H1 (cell line): ENCODE measurements at regions not wholly inside any gene's neighbourhood (a gene's known extent, or its start where the extent isn't known, plus 50 kb on each side); places are given as distances from the start of the nearest gene placed in this dataset.

Experiments
- CTCF ChIA-PET: fragments of 300-600 bp; sonication (Branson Sonifier 250); formaldehyde crosslinking; loops from one replicate; lab custom pipeline; 2021; ENCODE audit not compliant: partially characterized antibody; lab: Charles Lee
- POLR2A ChIA-PET: fragments of 300-600 bp; sonication (Branson Sonifier 250); formaldehyde crosslinking; loops from one replicate; lab custom pipeline; 2021; ENCODE audit warnings: inconsistent platforms; ENCODE audit not compliant: partially characterized antibody; lab: Charles Lee
- DNase-seq, 2 experiments: peaks; one replicate each; pipeline versions ENCODE4 v3.0.0 to v3.0.0-alpha.2; 2010 to 2022; ENCODE audit warnings: low spot score in 2 of 2, low read depth in 1 of 2, mixed read lengths in 1 of 2
- FAIRE-seq: peaks from 2 replicates; lab custom pipeline; 2011; peaks lifted over from hg19 to GRCh38; lab: Jason Lieb, UNC
- H2AFZ ChIP-seq: 2 replicates; pipeline ENCODE4 v1.8.1; 2012; ENCODE audit warnings: low read length, inconsistent platforms
- H2AK5ac ChIP-seq: 2 replicates; pipeline ENCODE4 v1.6.1; 2013; ENCODE audit warnings: low read depth, low read length
- H2BK120ac ChIP-seq: replicated peaks from 2 replicates; pipeline ENCODE3; 2013; ENCODE audit warnings: low read depth, low read length, inconsistent platforms
- H2BK12ac ChIP-seq: 2 replicates; pipeline ENCODE4 v1.6.1; 2013; ENCODE audit warnings: low read depth, low read length
- H2BK15ac ChIP-seq: 2 replicates; pipeline ENCODE4 v1.6.1; 2013; ENCODE audit warnings: low read length
- H2BK20ac ChIP-seq: 2 replicates; pipeline ENCODE4 v1.6.1; 2013; ENCODE audit warnings: low read length
- H2BK5ac ChIP-seq: 2 replicates; pipeline ENCODE4 v1.6.1; 2013; ENCODE audit warnings: low read depth, low read length
- H3K14ac ChIP-seq: 2 replicates; pipeline ENCODE4 v1.6.1; 2013; ENCODE audit warnings: inconsistent platforms; ENCODE audit not compliant: insufficient read length
- H3K18ac ChIP-seq: 2 replicates; pipeline ENCODE4 v1.6.1; 2013; ENCODE audit warnings: low read length; ENCODE audit errors: extremely low read depth
- H3K23ac ChIP-seq: 2 replicates; pipeline ENCODE4 v1.6.1; 2013; ENCODE audit warnings: inconsistent platforms; ENCODE audit not compliant: insufficient read length
- H3K23me2 ChIP-seq: 2 replicates; pipeline ENCODE4 v1.6.1; 2013; ENCODE audit warnings: low read depth, low read length
- H3K27ac ChIP-seq: 2 replicates; pipeline ENCODE4 v1.6.1; 2011; ENCODE audit warnings: low read depth, low read length, inconsistent platforms
- H3K27me3 ChIP-seq, 4 experiments: replicated peaks in 1 of 4; 1 replicate in 1 of 4; 2 replicates in 3 of 4; pipeline versions ENCODE4 v1.6.1 to v1.8.1; 2011 to 2013; ENCODE audit warnings: low read length in 3 of 4, mild to moderate bottlenecking in 3 of 4, inconsistent platforms in 2 of 4, mixed read lengths in 2 of 4, moderate library complexity in 1 of 4; ENCODE audit not compliant: control insufficient read depth in 3 of 4, insufficient read depth in 3 of 4; ENCODE audit errors: extremely low read depth in 1 of 4
- H3K36me3 ChIP-seq, 4 experiments: 2 replicates each; pipeline versions ENCODE4 v1.6.1 to v1.8.1; 2011 to 2013; ENCODE audit warnings: mild to moderate bottlenecking in 4 of 4, low read length in 3 of 4, moderate library complexity in 2 of 4, control low read depth in 1 of 4, inconsistent platforms in 1 of 4; ENCODE audit not compliant: insufficient read depth in 4 of 4, control insufficient read depth in 2 of 4
- H3K4ac ChIP-seq: replicated peaks from 2 replicates; pipeline ENCODE3; 2013; ENCODE audit warnings: low read length, low read depth, mixed read lengths, inconsistent platforms; ENCODE audit not compliant: insufficient read length
- H3K4me1 ChIP-seq, 4 experiments: replicated peaks in 1 of 4; 1 replicate in 1 of 4; 2 replicates in 3 of 4; pipeline versions ENCODE4 v1.6.1 to v1.8.1; 2011 to 2013; ENCODE audit warnings: low read length in 3 of 4, inconsistent platforms in 2 of 4, mixed read lengths in 1 of 4; ENCODE audit not compliant: insufficient read depth in 4 of 4, control insufficient read depth in 3 of 4
- H3K4me2 ChIP-seq, 2 experiments: 2 replicates each; pipeline versions ENCODE4 v1.6.1 to v1.8.1; 2011 to 2013; ENCODE audit warnings: low read depth in 2 of 2, low read length in 2 of 2, control low read depth in 1 of 2, inconsistent platforms in 1 of 2, mild to moderate bottlenecking in 1 of 2; ENCODE audit not compliant: insufficient read depth in 1 of 2
- H3K4me3 ChIP-seq, 4 experiments: fragments of 200-600, 300-600 bp in 1 of 4; sonication (generic), shearing (Covaris generic), sonication (Bioruptor Twin) in 1 of 4; 2 replicates each; pipeline versions ENCODE4 v1.5.1 to v1.8.1; 2011 to 2016; ENCODE audit warnings: low read length in 4 of 4, low read depth in 3 of 4, control low read depth in 2 of 4, inconsistent platforms in 2 of 4, mild to moderate bottlenecking in 2 of 4, mixed read lengths in 1 of 4, moderate library complexity in 1 of 4; ENCODE audit not compliant: insufficient read depth in 2 of 4; ENCODE audit errors: extremely low read depth in 1 of 4
- H3K56ac ChIP-seq: replicated peaks from 2 replicates; pipeline ENCODE3; 2013; ENCODE audit warnings: low read depth, mild to moderate bottlenecking, mixed read lengths, low read length, inconsistent platforms; ENCODE audit not compliant: insufficient read length
- H3K79me1 ChIP-seq: 2 replicates; pipeline ENCODE4 v1.6.1; 2013; ENCODE audit warnings: low read depth, low read length, control low read depth
- H3K79me2 ChIP-seq, 2 experiments: 2 replicates each; pipeline versions ENCODE4 v1.6.1 to v1.8.1; 2012 to 2013; ENCODE audit warnings: low read length in 2 of 2, mild to moderate bottlenecking in 2 of 2, inconsistent platforms in 1 of 2; ENCODE audit not compliant: insufficient read depth in 2 of 2, control insufficient read depth in 1 of 2
- H3K9ac ChIP-seq, 4 experiments: replicated peaks in 1 of 4; 1 replicate in 1 of 4; 2 replicates in 3 of 4; pipeline versions ENCODE4 v1.6.1 to v1.8.1; 2011 to 2013; ENCODE audit warnings: low read depth in 3 of 4, low read length in 3 of 4, control low read depth in 2 of 4, mild to moderate bottlenecking in 2 of 4, moderate library complexity in 2 of 4, inconsistent platforms in 1 of 4; ENCODE audit errors: extremely low read depth in 1 of 4
- H3K9me3 ChIP-seq, 2 experiments: 2 replicates each; pipeline versions ENCODE4 v1.6.1 to v1.8.1; 2012 to 2013; ENCODE audit warnings: mild to moderate bottlenecking in 2 of 2, moderate library complexity in 2 of 2, control low read depth in 1 of 2, inconsistent platforms in 1 of 2, low read depth in 1 of 2, low read length in 1 of 2, mixed read lengths in 1 of 2; ENCODE audit not compliant: insufficient read depth in 2 of 2
- H4K20me1 ChIP-seq, 2 experiments: replicated peaks in 1 of 2; 2 replicates each; pipeline versions ENCODE3 to v1.8.1; 2011 to 2013; ENCODE audit warnings: inconsistent platforms in 2 of 2, low read length in 2 of 2, mild to moderate bottlenecking in 1 of 2; ENCODE audit not compliant: insufficient read depth in 2 of 2, control insufficient read depth in 1 of 2
- H4K5ac ChIP-seq: 2 replicates; pipeline ENCODE4 v1.6.1; 2013; ENCODE audit warnings: low read length, low read depth, mixed read lengths, inconsistent platforms; ENCODE audit not compliant: insufficient read length
- H4K8ac ChIP-seq: 2 replicates; pipeline ENCODE4 v1.8.0; 2013; ENCODE audit warnings: mild to moderate bottlenecking, moderate library complexity, low read length, inconsistent platforms; ENCODE audit not compliant: insufficient read depth; ENCODE audit errors: extremely low read depth
- H4K91ac ChIP-seq: replicated peaks from 2 replicates; pipeline ENCODE3; 2013; ENCODE audit warnings: low read length, mixed read lengths, inconsistent platforms; ENCODE audit not compliant: insufficient read length
- CEBPB ChIP-seq: IDR thresholded peaks from 2 replicates; pipeline ENCODE4 v1.6.1; 2012; ENCODE audit warnings: low read depth, low read length
- EGR1 ChIP-seq: IDR thresholded peaks from 2 replicates; pipeline ENCODE4 v1.6.1; 2011; ENCODE audit warnings: low read depth, low read length, borderline replicate concordance
- MAFK ChIP-seq: IDR thresholded peaks from 2 replicates; pipeline ENCODE4 v1.6.1; 2012; ENCODE audit warnings: low read depth, mild to moderate bottlenecking, improper control_type of control experiment, low read length
- NANOG ChIP-seq: IDR thresholded peaks from 2 replicates; pipeline ENCODE4 v1.6.1; 2011; ENCODE audit warnings: low read length, low read depth, mild to moderate bottlenecking, inconsistent platforms; ENCODE audit not compliant: insufficient read depth, poor library complexity, severe bottlenecking
- RBBP5 ChIP-seq: IDR thresholded peaks from 2 replicates; pipeline ENCODE4 v1.7.1; 2012; ENCODE audit warnings: low read depth, mild to moderate bottlenecking, inconsistent platforms, low read length, moderate library complexity, borderline replicate concordance
- RNF2 ChIP-seq: fragments of 200-900, 300-1000 bp; sonication (generic); IDR thresholded peaks from 2 replicates; pipeline ENCODE4 v1.7.1; 2016; ENCODE audit warnings: borderline replicate concordance, low read depth, mild to moderate bottlenecking, antibody characterized with exemption, low read length; ENCODE audit not compliant: poor library complexity, severe bottlenecking; ENCODE audit errors: missing control alignments
- SIRT6 ChIP-seq: IDR thresholded peaks from one replicate; pipeline ENCODE4 v1.7.1; 2012; ENCODE audit warnings: low read length, inconsistent platforms
- USF2 ChIP-seq: IDR thresholded peaks from 2 replicates; pipeline ENCODE4 v1.6.1; 2011; ENCODE audit warnings: low read length, improper control_type of control experiment
- WGBS, 2 experiments: shearing (Covaris generic) in 1 of 2; methylation state at CpG; one replicate each; pipeline versions ENCODE4 v1.1.6 to v1.1.7; 2013 to 2015; ENCODE audit warnings: low lambda C conversion rate in 2 of 2, mixed read lengths in 2 of 2, inconsistent platforms in 1 of 2, low coverage in 1 of 2, missing lambda C conversion rate in 1 of 2; ENCODE audit not compliant: insufficient replicate concordance in 2 of 2, insufficient coverage in 1 of 2, insufficient read length in 1 of 2; ENCODE audit errors: extremely low coverage in 1 of 2, missing lambda C conversion rate in 1 of 2; 5-methylcytosine and 5-hydroxymethylcytosine counted together
- TF ChIP-seq, protein P1 (sequence below): IDR thresholded peaks from 2 replicates; pipeline ENCODE4 v1.6.1; 2012; ENCODE audit warnings: low read length, inconsistent platforms

DNA sequence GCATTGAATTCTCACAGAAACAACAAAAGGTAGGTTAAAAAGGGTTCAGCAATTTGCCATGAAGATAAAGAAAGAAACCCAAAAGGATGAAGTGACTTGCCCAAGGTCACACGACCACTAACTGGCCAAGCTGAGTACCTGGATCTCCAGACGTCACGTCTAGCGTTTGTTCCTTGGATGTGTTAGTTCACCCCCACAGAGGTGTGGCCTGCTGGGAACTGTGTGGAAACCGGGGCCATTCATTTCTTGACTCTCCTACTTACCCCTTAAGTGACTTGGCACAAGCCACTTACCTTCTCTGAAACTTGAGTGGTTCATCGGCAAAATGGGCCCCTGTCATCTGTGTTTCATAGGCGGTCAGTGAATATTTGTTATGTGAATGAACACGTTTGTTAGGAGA lies 244.3 kb upstream of the SLCO3A1 start:
- H3K27me3 ChIP-seq = 0 out of 7 replicates have a peak, but pooled peaks cover 0 to 2% (median 0%) of the 10 kb centered on the region in 4 experiments
- no peak overlapping the region for H3K4me2 ChIP-seq
- no peaks in the 10 kb centered on the region for H3K9me3 ChIP-seq
- H3K4me1 ChIP-seq = no peaks in the 10 kb centered on the region
- no peak overlapping the region for H3K9ac ChIP-seq
- no peak overlapping the region for H2AK5ac ChIP-seq
- no peak overlapping the region for H4K5ac ChIP-seq
- FAIRE-seq (no peak), DNase-seq (no peak)
- H3K56ac ChIP-seq = no peak overlapping the region
- no peak overlapping the region for H2AFZ ChIP-seq
- no peak overlapping the region for H3K27ac ChIP-seq
- H3K14ac ChIP-seq = no peak overlapping the region
- no peak overlapping the region for H3K23ac ChIP-seq
- no peak overlapping the region for H2BK5ac ChIP-seq
- H3K36me3 ChIP-seq = no peaks in the 10 kb centered on the region
- CTCF ChIA-PET = interaction anchor here (1.0 to 1.1 kb wide), 2 partner anchors 19 to 58 kb away, joined by 3 read pairs; no protein-coding TSS in a partner anchor
- no peak overlapping the region for H2BK12ac ChIP-seq
- no peak overlapping the region for H4K8ac ChIP-seq
- POLR2A ChIA-PET = no interaction called here
- no peak overlapping the region for H3K4me3 ChIP-seq
- no peaks in the 10 kb centered on the region for H3K79me1 ChIP-seq
- no peak overlapping the region for H2BK20ac ChIP-seq
- no peak overlapping the region for H4K91ac ChIP-seq
- no peak overlapping the region for H3K18ac ChIP-seq
- no peak overlapping the region for H2BK15ac ChIP-seq
- no peaks in the 10 kb centered on the region for H3K23me2 ChIP-seq
- no peak overlapping the region for H3K4ac ChIP-seq
- no peaks in the 10 kb centered on the region for H4K20me1 ChIP-seq
- H2BK120ac ChIP-seq = no peak overlapping the region
- no peaks in the 10 kb centered on the region for H3K79me2 ChIP-seq
- 79% methylated on average over 8 of the region's 8 CpGs; no CpG with 5 or more reads in 1 of the 2 experiments for WGBS, 2 experiments
- TF ChIP-seq, protein P1, sequence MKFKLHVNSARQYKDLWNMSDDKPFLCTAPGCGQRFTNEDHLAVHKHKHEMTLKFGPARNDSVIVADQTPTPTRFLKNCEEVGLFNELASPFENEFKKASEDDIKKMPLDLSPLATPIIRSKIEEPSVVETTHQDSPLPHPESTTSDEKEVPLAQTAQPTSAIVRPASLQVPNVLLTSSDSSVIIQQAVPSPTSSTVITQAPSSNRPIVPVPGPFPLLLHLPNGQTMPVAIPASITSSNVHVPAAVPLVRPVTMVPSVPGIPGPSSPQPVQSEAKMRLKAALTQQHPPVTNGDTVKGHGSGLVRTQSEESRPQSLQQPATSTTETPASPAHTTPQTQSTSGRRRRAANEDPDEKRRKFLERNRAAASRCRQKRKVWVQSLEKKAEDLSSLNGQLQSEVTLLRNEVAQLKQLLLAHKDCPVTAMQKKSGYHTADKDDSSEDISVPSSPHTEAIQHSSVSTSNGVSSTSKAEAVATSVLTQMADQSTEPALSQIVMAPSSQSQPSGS = no peak
- TF ChIP-seq NANOG (no peak), USF2 (no peak), CEBPB (no peak), RNF2 (no peak), MAFK (no peak), EGR1 (no peak), RBBP5 (no peak), SIRT6 (no peak)
